ENCODE measurements at regions not wholly inside any gene's neighbourhood (a gene's known extent, or its start where the extent isn't known, plus 50 kb on each side); places are given as distances from the start of the nearest gene placed in this dataset.

DNA sequence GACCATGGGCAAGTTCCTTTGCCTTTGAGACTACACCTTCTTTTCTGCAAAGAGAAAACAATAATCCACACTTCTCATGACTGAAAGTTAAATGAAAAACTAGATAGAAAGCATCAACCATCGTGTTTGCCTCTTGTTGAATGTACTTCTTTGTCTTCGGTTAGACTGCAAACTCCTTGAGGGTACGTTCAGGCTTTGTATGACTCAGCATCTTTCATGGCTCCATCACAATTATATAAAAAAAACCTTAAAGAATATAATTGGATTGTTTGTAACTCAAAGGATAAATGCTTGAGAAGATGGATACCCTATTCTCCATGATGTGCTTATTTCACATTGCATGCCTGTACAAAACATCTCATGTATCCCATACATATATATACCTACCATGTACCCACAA lies 439.2 kb downstream of the MAFB start:
- no peak for TF ChIP-seq REST (IDR thresholded peaks at IDR 0.05; ENCODE audit: insufficient replicate concordance, low read depth)
- no peak for TF ChIP-seq POLR2AphosphoS5 (IDR thresholded peaks at IDR 0.05; ENCODE audit: low read depth)
